Inflammatory macrophage (primary cell): ENCODE measurements at regions not wholly inside any gene's neighbourhood (a gene's known extent, or its start where the extent isn't known, plus 50 kb on each side); places are given as distances from the start of the nearest gene placed in this dataset.

ENCODE experiments used
- DNase-seq, 2 donors: peaks; one replicate each; pipeline ENCODE4 v3.0.0-alpha.2; 2020 to 2022

GRCh38 chr11:70954471-70954870 is 297.9 kb downstream of the SHANK2 start:
- no peak for DNase-seq
